ENCODE measurements at regions not wholly inside any gene's neighbourhood (a gene's known extent, or its start where the extent isn't known, plus 50 kb on each side); places are given as distances from the start of the nearest gene placed in this dataset.

GRCh38 chr5:111603446-111603827 lies 91.1 kb upstream of the STARD4 start:
- BruUV-seq (replicated peaks): no TSS peak
- Histone ChIP-seq H4K8ac (ENCODE audit: low read depth in 2 of 2, low read length in 2 of 2) (no peak overlapping the region), H2AK5ac (ENCODE audit: low read depth, low read length) (no peak overlapping the region), H4K5ac (ENCODE audit: low read depth, low read length) (no peak overlapping the region), H4K91ac (ENCODE audit: insufficient read depth, low read depth, low read length) (no peak overlapping the region; the same call in 1 of the 2 replicates), H2BK15ac (ENCODE audit: low read depth, low read length) (no peak overlapping the region), H2BK5ac (ENCODE audit: low read depth, low read length, poor library complexity, severe bottlenecking) (no peak overlapping the region), H3K18ac (ENCODE audit: low read depth, low read length) (no peak overlapping the region), H2AK9ac (replicated peaks; ENCODE audit: low read depth, low read length, poor library complexity) (no peak overlapping the region), H3K36me3 (ENCODE audit: control insufficient read depth, insufficient read depth, low read length) (no peaks in the 10 kb centered on the region), H2BK20ac (ENCODE audit: low read depth, low read length) (no peak overlapping the region), H3K4me3 (ENCODE audit: insufficient read depth, low read depth, low read length) (no peak overlapping the region), H3K23ac (ENCODE audit: low read depth, low read length) (0 out of 2 replicates have a peak overlapping the region, but pooled peaks have one; percentile 23), H3K14ac (replicated peaks; ENCODE audit: low read depth, low read length) (no peak overlapping the region), H3K4me2 (ENCODE audit: low read depth, low read length) (no peak overlapping the region), H3K4me1 (ENCODE audit: control insufficient read depth, insufficient read depth, low read length) (peaks cover 2% of the 10 kb centered on the region; the same call in 1 of the 2 replicates), H2BK120ac (ENCODE audit: low read depth, low read length) (no peak overlapping the region), H3K27ac (ENCODE audit: insufficient read depth, low read length) (no peak overlapping the region), H3K9ac (ENCODE audit: low read depth, low read length) (no peak overlapping the region), H3K79me1 (ENCODE audit: low read depth in 1 of 2, low read length in 2 of 2) (no peaks in the 10 kb centered on the region), H3K9me3 (ENCODE audit: control insufficient read depth, insufficient read depth, low read length) (no peaks in the 10 kb centered on the region), H3K56ac (ENCODE audit: extremely low read depth, insufficient read depth, low read length) (no peak overlapping the region), H4K20me1 (ENCODE audit: insufficient read depth, low read length) (no peaks in the 10 kb centered on the region), H3K4ac (ENCODE audit: low read depth, low read length) (no peak overlapping the region), H3K27me3 (ENCODE audit: control insufficient read depth, insufficient read depth, low read length) (peaks cover 11% of the 10 kb centered on the region), H2AFZ (replicated peaks; ENCODE audit: low read length, poor library complexity) (no peak overlapping the region), H3K9me1 (ENCODE audit: insufficient read depth, low read length) (no peaks in the 10 kb centered on the region)
- peak; percentile 43 for DNase-seq
- dilution Hi-C loops (cut with HindIII; ENCODE audit: low sequenced_read_pairs, unreplicated experiment) (no loop called here), in situ Hi-C loops (cut with MboI; ENCODE audit: low sequenced_read_pairs) (no loop called here), intact Hi-C loops (cut with micrococcal nuclease) (no loop called here)
- ATAC-seq (ENCODE audit: low read depth): peak; percentile 46
- ChIA-PET POLR2A (ENCODE audit: unreplicated experiment) (interaction anchor here (0.6 kb wide), 1 partner anchor 132 kb away, joined by 6 read pairs; no protein-coding TSS in a partner anchor), CTCF (no interaction called here)
- WGBS, 2 experiments (ENCODE audit: extremely low coverage in 2 of 2, insufficient read length in 1 of 2): no CpG with 5 or more reads among the region's 2 CpGs
- 0 out of 2 replicates have a peak, but pooled peaks have one; percentile 2 for TF ChIP-seq CEBPB (IDR thresholded peaks at IDR 0.05; ENCODE audit: low read depth, low read length)
- peak; percentile 26; the same call in 1 of the 2 replicates for TF ChIP-seq MAFK (IDR thresholded peaks at IDR 0.05; ENCODE audit: low read depth, low read length)
- no peak for TF ChIP-seq MXI1 (IDR thresholded peaks at IDR 0.05; ENCODE audit: borderline replicate concordance, low read depth, low read length)

All from IMR-90 (cell line).